ENCODE measurements at regions not wholly inside any gene's neighbourhood (a gene's known extent, or its start where the extent isn't known, plus 50 kb on each side); places are given as distances from the start of the nearest gene placed in this dataset.

DNA sequence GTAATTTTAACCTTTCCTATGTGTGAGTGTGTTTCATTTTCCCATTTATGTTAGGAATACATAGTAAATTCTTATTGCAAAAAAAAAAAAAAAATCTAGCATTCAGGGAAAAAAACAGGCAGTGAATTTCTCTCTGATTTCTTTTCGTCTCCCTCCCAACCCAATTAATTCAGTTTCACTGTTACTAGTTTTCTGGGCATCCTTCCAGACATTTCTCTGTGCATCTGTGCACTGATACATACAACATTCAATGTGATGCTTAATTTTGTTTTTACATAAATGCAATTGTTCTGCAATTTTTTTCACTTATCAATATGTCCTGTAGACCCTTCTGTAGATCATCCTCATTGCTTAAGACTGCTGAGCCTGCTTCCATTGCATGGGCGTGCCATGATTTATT lies 694.3 kb upstream of the TBX3 start:
- TF ChIP-seq CTCF (IDR thresholded peaks at IDR 0.05) (no peak), POLR2A (IDR thresholded peaks at IDR 0.05) (no peak)

Data from thyroid gland (tissue), 4 donors.